ENCODE measurements at regions not wholly inside any gene's neighbourhood (a gene's known extent, or its start where the extent isn't known, plus 50 kb on each side); places are given as distances from the start of the nearest gene placed in this dataset.

GRCh38 chr21:27818847-27819246 is 852.0 kb upstream of the ADAMTS5 start:
- Histone ChIP-seq H3K4me2 (ENCODE audit: insufficient read depth, low read length) (no peak overlapping the region), H4K20me1 (ENCODE audit: insufficient read depth, low read length) (no peaks in the 10 kb centered on the region), H3K4me1 (ENCODE audit: insufficient read depth, low read length) (no peaks in the 10 kb centered on the region), H3K36me3 (ENCODE audit: insufficient read depth, low read length) (no peaks in the 10 kb centered on the region), H3K9ac (ENCODE audit: low read depth, low read length) (no peak overlapping the region), H3K27ac (ENCODE audit: low read length) (no peak overlapping the region), H3K79me2 (ENCODE audit: insufficient read depth, low read length) (no peaks in the 10 kb centered on the region), H3K9me3 (ENCODE audit: insufficient read depth, low read length, severe bottlenecking) (no peaks in the 10 kb centered on the region), H2AFZ (ENCODE audit: low read depth, low read length) (no peak overlapping the region), H3K27me3 (ENCODE audit: insufficient read depth, low read length, poor library complexity) (no peaks in the 10 kb centered on the region), H3K4me3 (ENCODE audit: low read depth in 1 of 2, low read length in 2 of 2) (no peak overlapping the region)
- DNase-seq = no peak
- TF ChIP-seq EZH2 (IDR thresholded peaks at IDR 0.05; ENCODE audit: borderline replicate concordance, low read depth, low read length, severe bottlenecking) = no peak
- TF ChIP-seq CTCF (IDR thresholded peaks at IDR 0.05; ENCODE audit: borderline replicate concordance, extremely low read depth, low read length, poor library complexity, severe bottlenecking) = no peak
- no peak for ATAC-seq (ENCODE audit: insufficient read depth, low read depth)

GRCh38 chr21:27817902-27818623 is 851.2 kb upstream of the ADAMTS5 start:
- TF ChIP-seq CTCF (IDR thresholded peaks at IDR 0.05; ENCODE audit: borderline replicate concordance, extremely low read depth, low read length, poor library complexity, severe bottlenecking) (no peak), EZH2 (IDR thresholded peaks at IDR 0.05; ENCODE audit: borderline replicate concordance, low read depth, low read length, severe bottlenecking) (no peak)
- H3K4me3 ChIP-seq (ENCODE audit: low read depth in 1 of 2, low read length in 2 of 2) = no peak overlapping the region
- H2AFZ ChIP-seq (ENCODE audit: low read depth, low read length) = no peak overlapping the region
- H3K79me2 ChIP-seq (ENCODE audit: insufficient read depth, low read length) = no peaks in the 10 kb centered on the region
- no peaks in the 10 kb centered on the region for H3K27me3 ChIP-seq (ENCODE audit: insufficient read depth, low read length, poor library complexity)
- H3K4me1 ChIP-seq (ENCODE audit: insufficient read depth, low read length) = no peaks in the 10 kb centered on the region
- DNase-seq (no peak), ATAC-seq (ENCODE audit: insufficient read depth, low read depth) (no peak)
- no peaks in the 10 kb centered on the region for H4K20me1 ChIP-seq (ENCODE audit: insufficient read depth, low read length)
- H3K9ac ChIP-seq (ENCODE audit: low read depth, low read length) = no peak overlapping the region
- no peaks in the 10 kb centered on the region for H3K9me3 ChIP-seq (ENCODE audit: insufficient read depth, low read length, severe bottlenecking)
- no peaks in the 10 kb centered on the region for H3K36me3 ChIP-seq (ENCODE audit: insufficient read depth, low read length)
- no peak overlapping the region for H3K4me2 ChIP-seq (ENCODE audit: insufficient read depth, low read length)
- no peak overlapping the region for H3K27ac ChIP-seq (ENCODE audit: low read length)

- no peaks in the 10 kb centered on the region for H3K79me2 ChIP-seq (ENCODE audit: insufficient read depth, low read length)
- no peak overlapping the region for H3K4me2 ChIP-seq (ENCODE audit: insufficient read depth, low read length)
- DNase-seq = no peak
- no peak overlapping the region for H3K4me3 ChIP-seq (ENCODE audit: low read depth in 1 of 2, low read length in 2 of 2)
- ATAC-seq (ENCODE audit: insufficient read depth, low read depth) = no peak
- TF ChIP-seq CTCF (IDR thresholded peaks at IDR 0.05; ENCODE audit: borderline replicate concordance, extremely low read depth, low read length, poor library complexity, severe bottlenecking) (no peak), EZH2 (IDR thresholded peaks at IDR 0.05; ENCODE audit: borderline replicate concordance, low read depth, low read length, severe bottlenecking) (no peak)
- H2AFZ ChIP-seq (ENCODE audit: low read depth, low read length) = no peak overlapping the region
- H3K27me3 ChIP-seq (ENCODE audit: insufficient read depth, low read length, poor library complexity) = no peaks in the 10 kb centered on the region
- H3K9me3 ChIP-seq (ENCODE audit: insufficient read depth, low read length, severe bottlenecking) = no peaks in the 10 kb centered on the region
- no peak overlapping the region for H3K9ac ChIP-seq (ENCODE audit: low read depth, low read length)
- no peaks in the 10 kb centered on the region for H4K20me1 ChIP-seq (ENCODE audit: insufficient read depth, low read length)
- H3K4me1 ChIP-seq (ENCODE audit: insufficient read depth, low read length) = no peaks in the 10 kb centered on the region
- H3K27ac ChIP-seq (ENCODE audit: low read length) = no peak overlapping the region
- H3K36me3 ChIP-seq (ENCODE audit: insufficient read depth, low read length) = no peaks in the 10 kb centered on the region
These were observed 850.2 kb upstream of the ADAMTS5 start for GRCh38 chr21:27817074-27817473.
